GM21737 (cell line): ENCODE measurements at regions not wholly inside any gene's neighbourhood (a gene's known extent, or its start where the extent isn't known, plus 50 kb on each side); places are given as distances from the start of the nearest gene placed in this dataset.

Experiments
- ATAC-seq: cut with Tn5 transposase; IDR thresholded peaks from one replicate; pipeline ENCODE4 v1.9.1; 2021; ENCODE audit warnings: mild to moderate bottlenecking, moderate library complexity; ENCODE audit not compliant: unreplicated experiment

- no peak for ATAC-seq
These were observed 78.2 kb downstream of the IRF2BPL start for GRCh38 chr14:76950055-76951020.

- no peak for ATAC-seq
These were observed 79.5 kb downstream of the IRF2BPL start for GRCh38 chr14:76948976-76949375.

- no peak for ATAC-seq
These were observed 80.1 kb downstream of the IRF2BPL start for GRCh38 chr14:76948213-76948947.

- no peak for ATAC-seq
These were observed 80.7 kb downstream of the IRF2BPL start for GRCh38 chr14:76947838-76948184.

- ATAC-seq: peak; percentile 81
These were observed 81.2 kb downstream of the IRF2BPL start for GRCh38 chr14:76947078-76947837.

- no peak for ATAC-seq
These were observed 81.8 kb downstream of the IRF2BPL start for GRCh38 chr14:76946753-76947077.

- ATAC-seq: no peak
These were observed 85.4 kb downstream of the IRF2BPL start for GRCh38 chr14:76943072-76943471.

GRCh38 chr14:76941946-76942805 lies 86.3 kb downstream of the IRF2BPL start:
- ATAC-seq: no peak

- no peak for ATAC-seq
These were observed 87.0 kb downstream of the IRF2BPL start for GRCh38 chr14:76941544-76941943.

- no peak for ATAC-seq
These were observed 88.3 kb downstream of the IRF2BPL start for GRCh38 chr14:76940021-76940760.

- ATAC-seq: no peak
These were observed 89.3 kb downstream of the IRF2BPL start for GRCh38 chr14:76939015-76939742.

GRCh38 chr14:76938092-76938500 lies 90.4 kb downstream of the IRF2BPL start:
- no peak for ATAC-seq

- no peak for ATAC-seq
These were observed 91.1 kb downstream of the IRF2BPL start for GRCh38 chr14:76937181-76938091.

- no peak for ATAC-seq
These were observed 92.0 kb downstream of the IRF2BPL start for GRCh38 chr14:76936483-76936882.

- no peak for ATAC-seq
These were observed 95.0 kb downstream of the IRF2BPL start for GRCh38 chr14:76933515-76933914.

- no peak for ATAC-seq
These were observed 96.7 kb downstream of the IRF2BPL start for GRCh38 chr14:76931631-76932402.

GRCh38 chr14:76930549-76930948 lies 98.0 kb downstream of the IRF2BPL start:
- no peak for ATAC-seq
